ENCODE measurements at regions not wholly inside any gene's neighbourhood (a gene's known extent, or its start where the extent isn't known, plus 50 kb on each side); places are given as distances from the start of the nearest gene placed in this dataset.

DNA sequence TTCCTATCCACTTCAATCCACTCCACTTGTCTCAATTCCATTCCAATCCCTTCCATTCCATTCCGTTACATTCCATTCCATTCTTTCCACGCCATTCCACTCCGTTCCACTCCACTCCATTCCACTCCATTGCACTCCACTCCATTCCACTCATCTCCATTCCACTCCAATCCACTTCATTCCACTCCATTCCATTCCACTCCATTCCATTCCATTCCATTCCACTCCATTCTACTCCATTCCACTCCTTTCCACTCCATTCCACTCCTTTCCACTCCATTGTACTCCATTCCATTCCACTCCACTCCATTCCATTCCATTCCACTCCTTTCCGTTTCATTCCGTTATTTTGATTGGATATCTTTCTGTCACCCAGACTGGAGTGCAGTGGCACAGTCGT lies 1158.7 kb downstream of the TSPY10 start:
- H3K4me2 ChIP-seq, result no peak overlapping the region
- no peak overlapping the region for H3K27ac ChIP-seq
- H4K20me1 ChIP-seq (ENCODE audit: insufficient read depth), result no peaks in the 10 kb centered on the region
- H3F3A ChIP-seq (ENCODE audit: insufficient read depth, low read depth), result no peaks in the 10 kb centered on the region
- no peak for TF ChIP-seq CTCF (conservative IDR thresholded peaks at IDR 0.05)
- no peak for TF ChIP-seq EZH2 (IDR thresholded peaks at IDR 0.05; ENCODE audit: low read depth)
- no TSS peak for BruUV-seq (replicated peaks)
- H2AFZ ChIP-seq, result no peak overlapping the region
- no peaks in the 10 kb centered on the region for H3K27me3 ChIP-seq (ENCODE audit: insufficient read depth, low read depth)
- CTCF ChIA-PET, result no interaction called here
- no peaks in the 10 kb centered on the region for H3K4me1 ChIP-seq (replicated peaks; ENCODE audit: insufficient read depth)
- no peak for DNase-seq
- no peaks in the 10 kb centered on the region for H3K36me3 ChIP-seq (ENCODE audit: low read depth)
- no peaks in the 10 kb centered on the region for H3K9me2 ChIP-seq (ENCODE audit: insufficient read depth)
- intact Hi-C loops (cut with micrococcal nuclease; ENCODE audit: unreplicated experiment), result no loop called here
- H3K4me3 ChIP-seq, result no peak overlapping the region
- H3K79me2 ChIP-seq (ENCODE audit: low read depth), result no peaks in the 10 kb centered on the region
- no peaks in the 10 kb centered on the region for H3K9me3 ChIP-seq (ENCODE audit: insufficient read depth, low read depth)
- POLR2A ChIA-PET (ENCODE audit: unreplicated experiment), result no interaction called here

Data from PC-9 (cell line).